PC-3 (cell line): ENCODE measurements at regions not wholly inside any gene's neighbourhood (a gene's known extent, or its start where the extent isn't known, plus 50 kb on each side); places are given as distances from the start of the nearest gene placed in this dataset.

Experiments used
- EZH2 ChIP-seq: fragments of 300-600 bp; sonication (generic); IDR thresholded peaks from one replicate; pipeline ENCODE4 v1.6.1; 2017; ENCODE audit warnings: antibody characterized with exemption, mild to moderate bottlenecking, low read length; ENCODE audit not compliant: unreplicated experiment
- TF ChIP-seq, protein P1 (sequence below): fragments of 300-600 bp; sonication (generic); conservative IDR thresholded peaks from 2 replicates; pipeline ENCODE4 v1.5.1; 2017; ENCODE audit warnings: antibody characterized with exemption, low read depth, mild to moderate bottlenecking, low read length

DNA sequence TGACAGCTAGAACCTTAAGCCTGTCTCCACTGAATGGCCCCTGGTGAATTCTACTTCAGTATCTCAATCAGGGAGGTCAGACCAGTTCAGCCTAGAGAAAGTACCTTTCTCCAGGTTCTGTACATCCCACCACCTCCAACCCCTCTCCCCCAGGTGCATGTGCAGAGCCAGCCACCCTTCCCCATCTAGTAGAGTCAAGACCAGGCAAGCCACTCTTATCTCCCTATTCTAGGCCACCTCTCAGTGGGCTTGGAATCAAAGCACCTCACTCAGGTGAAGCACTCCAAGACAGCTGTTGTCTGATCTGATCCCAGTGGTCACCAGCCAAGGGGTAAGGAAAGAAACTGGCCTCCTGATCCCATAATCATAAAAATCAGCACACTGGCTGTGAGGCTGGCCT, 340.9 kb downstream of the BCL11B start:
- TF ChIP-seq EZH2 = no peak
- TF ChIP-seq, protein P1, sequence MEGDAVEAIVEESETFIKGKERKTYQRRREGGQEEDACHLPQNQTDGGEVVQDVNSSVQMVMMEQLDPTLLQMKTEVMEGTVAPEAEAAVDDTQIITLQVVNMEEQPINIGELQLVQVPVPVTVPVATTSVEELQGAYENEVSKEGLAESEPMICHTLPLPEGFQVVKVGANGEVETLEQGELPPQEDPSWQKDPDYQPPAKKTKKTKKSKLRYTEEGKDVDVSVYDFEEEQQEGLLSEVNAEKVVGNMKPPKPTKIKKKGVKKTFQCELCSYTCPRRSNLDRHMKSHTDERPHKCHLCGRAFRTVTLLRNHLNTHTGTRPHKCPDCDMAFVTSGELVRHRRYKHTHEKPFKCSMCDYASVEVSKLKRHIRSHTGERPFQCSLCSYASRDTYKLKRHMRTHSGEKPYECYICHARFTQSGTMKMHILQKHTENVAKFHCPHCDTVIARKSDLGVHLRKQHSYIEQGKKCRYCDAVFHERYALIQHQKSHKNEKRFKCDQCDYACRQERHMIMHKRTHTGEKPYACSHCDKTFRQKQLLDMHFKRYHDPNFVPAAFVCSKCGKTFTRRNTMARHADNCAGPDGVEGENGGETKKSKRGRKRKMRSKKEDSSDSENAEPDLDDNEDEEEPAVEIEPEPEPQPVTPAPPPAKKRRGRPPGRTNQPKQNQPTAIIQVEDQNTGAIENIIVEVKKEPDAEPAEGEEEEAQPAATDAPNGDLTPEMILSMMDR = no peak
